ENCODE measurements at regions not wholly inside any gene's neighbourhood (a gene's known extent, or its start where the extent isn't known, plus 50 kb on each side); places are given as distances from the start of the nearest gene placed in this dataset.

DNA sequence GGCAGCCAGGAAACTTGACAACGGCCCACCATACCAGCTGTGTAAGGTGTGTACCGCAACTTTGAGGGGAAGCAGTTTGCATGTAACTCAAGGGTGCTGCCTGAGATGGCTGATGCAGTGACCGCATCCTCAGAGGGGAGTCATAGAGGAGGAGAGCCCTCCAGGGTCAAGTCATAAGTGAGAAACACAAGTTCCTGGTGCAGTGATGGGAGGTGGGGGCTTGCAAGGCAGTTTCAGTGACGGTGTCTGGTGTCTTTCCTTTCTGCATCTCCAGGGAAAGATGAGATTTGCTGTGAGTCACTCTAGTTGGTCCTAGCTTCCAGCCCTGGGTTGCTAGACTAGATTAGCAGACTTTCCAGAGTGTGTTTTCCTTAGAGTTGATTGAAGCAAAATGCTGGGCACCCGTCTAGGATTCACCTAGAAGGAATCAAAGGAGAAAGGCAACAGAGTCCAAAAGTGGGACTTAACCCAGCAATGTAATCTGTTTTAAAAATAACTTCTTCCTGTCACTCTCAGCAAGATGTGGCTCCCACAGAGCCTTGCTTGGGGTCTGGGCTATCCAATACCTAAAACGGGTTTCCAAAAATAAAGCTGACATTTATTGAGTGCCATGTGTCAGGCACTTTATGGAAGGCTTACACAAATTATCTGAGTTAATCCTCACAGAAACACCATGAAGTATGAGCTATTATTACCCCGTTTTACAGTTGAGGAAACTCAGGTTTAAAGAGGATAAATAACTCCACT is 265.4 kb upstream of the PLET1 start:
- TF ChIP-seq, protein P1, sequence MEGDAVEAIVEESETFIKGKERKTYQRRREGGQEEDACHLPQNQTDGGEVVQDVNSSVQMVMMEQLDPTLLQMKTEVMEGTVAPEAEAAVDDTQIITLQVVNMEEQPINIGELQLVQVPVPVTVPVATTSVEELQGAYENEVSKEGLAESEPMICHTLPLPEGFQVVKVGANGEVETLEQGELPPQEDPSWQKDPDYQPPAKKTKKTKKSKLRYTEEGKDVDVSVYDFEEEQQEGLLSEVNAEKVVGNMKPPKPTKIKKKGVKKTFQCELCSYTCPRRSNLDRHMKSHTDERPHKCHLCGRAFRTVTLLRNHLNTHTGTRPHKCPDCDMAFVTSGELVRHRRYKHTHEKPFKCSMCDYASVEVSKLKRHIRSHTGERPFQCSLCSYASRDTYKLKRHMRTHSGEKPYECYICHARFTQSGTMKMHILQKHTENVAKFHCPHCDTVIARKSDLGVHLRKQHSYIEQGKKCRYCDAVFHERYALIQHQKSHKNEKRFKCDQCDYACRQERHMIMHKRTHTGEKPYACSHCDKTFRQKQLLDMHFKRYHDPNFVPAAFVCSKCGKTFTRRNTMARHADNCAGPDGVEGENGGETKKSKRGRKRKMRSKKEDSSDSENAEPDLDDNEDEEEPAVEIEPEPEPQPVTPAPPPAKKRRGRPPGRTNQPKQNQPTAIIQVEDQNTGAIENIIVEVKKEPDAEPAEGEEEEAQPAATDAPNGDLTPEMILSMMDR (IDR thresholded peaks at IDR 0.05), result no peak
- TF ChIP-seq POLR2AphosphoS5 (IDR thresholded peaks at IDR 0.05; ENCODE audit: low read depth, low read length) (no peak), SIN3A (IDR thresholded peaks at IDR 0.05; ENCODE audit: borderline replicate concordance, insufficient read depth, low read depth, low read length) (no peak), TCF7L2 (IDR thresholded peaks at IDR 0.05; ENCODE audit: low read depth, low read length) (no peak)
